Natural killer cell (primary cell): ENCODE measurements at regions not wholly inside any gene's neighbourhood (a gene's known extent, or its start where the extent isn't known, plus 50 kb on each side); places are given as distances from the start of the nearest gene placed in this dataset.
"Not testable (repeated sequence)": the region's sequence is repeated elsewhere in the genome, so short reads cannot be mapped to it uniquely, and the experiment has no call there.

Experiments
- ATAC-seq, 3 donors: fragments of 150-1000 bp in 2 of 3; fragments of 200-7000 bp in 1 of 3; cut with Tn5 transposase; 1 replicate in 1 of 3; 2 replicates in 2 of 3; pipeline ENCODE4 v1.10.0; 2021; ENCODE audit warnings: mild to moderate bottlenecking in 2 of 3, moderate library complexity in 2 of 3
- DNase-seq, 2 donors: peaks; one replicate each; pipeline versions ENCODE4 v3.0.0 to v3.0.0-alpha.2; 2013 to 2021; ENCODE audit warnings: mixed read lengths in 1 of 2
- H3K27ac ChIP-seq: one replicate; pipeline ENCODE4 v1.5.1; 2013; ENCODE audit warnings: mild to moderate bottlenecking, low read length
- H3K27me3 ChIP-seq: one replicate; pipeline ENCODE4 v1.6.1; 2013; ENCODE audit warnings: low read length; ENCODE audit not compliant: control insufficient read depth, insufficient read depth
- H3K36me3 ChIP-seq: one replicate; pipeline ENCODE4 v1.6.1; 2013; ENCODE audit warnings: low read length; ENCODE audit not compliant: control insufficient read depth, insufficient read depth
- H3K4me1 ChIP-seq: one replicate; pipeline ENCODE4 v1.6.1; 2013; ENCODE audit warnings: low read length; ENCODE audit not compliant: control insufficient read depth, insufficient read depth
- H3K4me3 ChIP-seq: one replicate; pipeline ENCODE4 v1.5.1; 2013; ENCODE audit warnings: low read length
- H3K9me3 ChIP-seq: one replicate; pipeline ENCODE4 v1.6.1; 2013; ENCODE audit warnings: low read length; ENCODE audit not compliant: control insufficient read depth, insufficient read depth
- H3K27ac Mint-ChIP-seq, 2 donors: one replicate each; pipeline ENCODE4 v1.8.0; 2022; ENCODE audit warnings: mild to moderate bottlenecking in 2 of 2, mixed read lengths in 2 of 2, moderate library complexity in 1 of 2
- H3K27me3 Mint-ChIP-seq, 2 donors: one replicate each; pipeline ENCODE4 v1.8.0; 2022; ENCODE audit warnings: low read depth in 2 of 2, mixed read lengths in 2 of 2
- H3K36me3 Mint-ChIP-seq: one replicate; pipeline ENCODE4 v1.8.0; 2022; ENCODE audit warnings: mixed read lengths
- H3K4me1 Mint-ChIP-seq, 2 donors: one replicate each; pipeline ENCODE4 v1.8.0; 2022; ENCODE audit warnings: mixed read lengths in 2 of 2
- H3K4me3 Mint-ChIP-seq: one replicate; pipeline ENCODE4 v1.8.0; 2022; ENCODE audit warnings: mild to moderate bottlenecking, moderate library complexity, mixed read lengths
- H3K9me3 Mint-ChIP-seq, 2 donors: one replicate each; pipeline ENCODE4 v1.8.0; 2022; ENCODE audit warnings: mixed read lengths in 2 of 2
- WGBS: methylation state at CpG from one replicate; pipeline ENCODE4 v1.1.7; 2013; ENCODE audit warnings: missing lambda C conversion rate; ENCODE audit not compliant: insufficient coverage; 5-methylcytosine and 5-hydroxymethylcytosine counted together
- intact Hi-C: fragments of 100-400 bp; cut with micrococcal nuclease; formaldehyde crosslinking; loops from one replicate; pipeline ENCODE4 v1.14.2; 2022
- TF ChIP-seq, protein P1 (sequence below): fragments of 200-600 bp; IDR thresholded peaks from one replicate; pipeline ENCODE4 v1.8.0; 2022; ENCODE audit warnings: antibody characterized with exemption

DNA sequence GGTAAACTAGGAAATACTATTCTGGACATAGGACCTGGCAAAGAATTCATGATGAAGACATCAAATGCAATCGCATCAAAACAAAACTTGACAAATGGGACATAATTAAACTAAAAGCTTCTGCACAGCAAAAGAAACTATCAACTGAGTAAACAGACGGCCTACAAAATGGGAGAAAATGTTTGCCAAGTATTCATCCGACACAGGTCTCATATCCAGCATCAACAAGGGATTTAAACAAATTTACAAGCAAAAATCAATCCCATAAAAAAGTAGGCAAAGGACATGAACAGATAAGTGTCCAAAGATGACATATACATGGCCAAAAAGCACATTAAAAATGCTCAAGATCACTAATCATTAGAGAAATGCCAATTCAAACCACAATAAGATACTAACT is 1088.9 kb downstream of the NAALADL2 start:
- 80% methylated on average over 3 of the region's 3 CpGs for WGBS
- H3K4me3 ChIP-seq, result no peak overlapping the region
- DNase-seq (no peak), ATAC-seq (no peak)
- H3K27me3 ChIP-seq, result no peaks in the 10 kb centered on the region
- no peak overlapping the region for H3K27ac ChIP-seq
- H3K36me3 ChIP-seq, result no peaks in the 10 kb centered on the region
- H3K4me3 Mint-ChIP-seq, result no peak overlapping the region
- TF ChIP-seq, protein P1, sequence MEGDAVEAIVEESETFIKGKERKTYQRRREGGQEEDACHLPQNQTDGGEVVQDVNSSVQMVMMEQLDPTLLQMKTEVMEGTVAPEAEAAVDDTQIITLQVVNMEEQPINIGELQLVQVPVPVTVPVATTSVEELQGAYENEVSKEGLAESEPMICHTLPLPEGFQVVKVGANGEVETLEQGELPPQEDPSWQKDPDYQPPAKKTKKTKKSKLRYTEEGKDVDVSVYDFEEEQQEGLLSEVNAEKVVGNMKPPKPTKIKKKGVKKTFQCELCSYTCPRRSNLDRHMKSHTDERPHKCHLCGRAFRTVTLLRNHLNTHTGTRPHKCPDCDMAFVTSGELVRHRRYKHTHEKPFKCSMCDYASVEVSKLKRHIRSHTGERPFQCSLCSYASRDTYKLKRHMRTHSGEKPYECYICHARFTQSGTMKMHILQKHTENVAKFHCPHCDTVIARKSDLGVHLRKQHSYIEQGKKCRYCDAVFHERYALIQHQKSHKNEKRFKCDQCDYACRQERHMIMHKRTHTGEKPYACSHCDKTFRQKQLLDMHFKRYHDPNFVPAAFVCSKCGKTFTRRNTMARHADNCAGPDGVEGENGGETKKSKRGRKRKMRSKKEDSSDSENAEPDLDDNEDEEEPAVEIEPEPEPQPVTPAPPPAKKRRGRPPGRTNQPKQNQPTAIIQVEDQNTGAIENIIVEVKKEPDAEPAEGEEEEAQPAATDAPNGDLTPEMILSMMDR, result no peak
- H3K27me3 Mint-ChIP-seq, result no peaks in the 10 kb centered on the region
- H3K27ac Mint-ChIP-seq, result no peak overlapping the region
- peaks cover 13% of the 10 kb centered on the region for H3K36me3 Mint-ChIP-seq
- no peaks in the 10 kb centered on the region for H3K4me1 Mint-ChIP-seq
- no peaks in the 10 kb centered on the region for H3K9me3 ChIP-seq
- intact Hi-C loops, result no loop called here
- H3K4me1 ChIP-seq, result no peaks in the 10 kb centered on the region
- peaks cover 11 to 21% of the 10 kb centered on the region in 2 donors for H3K9me3 Mint-ChIP-seq

DNA sequence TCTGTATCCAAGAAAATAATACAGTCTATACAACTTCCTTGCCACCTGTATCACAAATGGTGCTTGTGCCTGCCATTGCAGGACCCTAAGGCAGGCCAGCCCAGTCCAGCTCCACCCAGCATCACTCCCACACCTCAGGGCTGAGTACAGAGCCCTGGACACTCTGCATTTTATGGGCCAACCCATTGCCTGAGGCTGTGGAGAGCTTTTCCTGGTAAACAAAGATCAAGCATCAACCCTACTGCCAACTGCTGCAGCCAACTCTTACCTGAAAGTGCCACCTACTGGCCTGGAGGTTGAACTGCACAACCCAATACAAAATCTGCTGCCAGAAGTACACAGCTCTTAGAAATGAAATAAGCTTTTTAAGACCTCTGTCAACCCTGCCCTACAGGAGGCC is 1082.2 kb downstream of the NAALADL2 start:
- ATAC-seq, result no peak
- no peak overlapping the region for H3K27ac ChIP-seq
- H3K9me3 ChIP-seq, result peaks cover 13% of the 10 kb centered on the region
- no peak for DNase-seq
- intact Hi-C loops, result no loop called here
- peaks cover 13% of the 10 kb centered on the region for H3K36me3 Mint-ChIP-seq
- H3K4me1 Mint-ChIP-seq, result no peaks in the 10 kb centered on the region
- no peaks in the 10 kb centered on the region for H3K4me1 ChIP-seq
- H3K27ac Mint-ChIP-seq, result no peak overlapping the region
- H3K4me3 Mint-ChIP-seq, result no peak overlapping the region
- no peaks in the 10 kb centered on the region for H3K36me3 ChIP-seq
- no peaks in the 10 kb centered on the region for H3K27me3 Mint-ChIP-seq
- no peaks in the 10 kb centered on the region for H3K27me3 ChIP-seq
- no peak overlapping the region for H3K4me3 ChIP-seq
- H3K9me3 Mint-ChIP-seq, result peaks cover 14 to 23% of the 10 kb centered on the region in 2 donors
- TF ChIP-seq, protein P1, result no peak

DNA sequence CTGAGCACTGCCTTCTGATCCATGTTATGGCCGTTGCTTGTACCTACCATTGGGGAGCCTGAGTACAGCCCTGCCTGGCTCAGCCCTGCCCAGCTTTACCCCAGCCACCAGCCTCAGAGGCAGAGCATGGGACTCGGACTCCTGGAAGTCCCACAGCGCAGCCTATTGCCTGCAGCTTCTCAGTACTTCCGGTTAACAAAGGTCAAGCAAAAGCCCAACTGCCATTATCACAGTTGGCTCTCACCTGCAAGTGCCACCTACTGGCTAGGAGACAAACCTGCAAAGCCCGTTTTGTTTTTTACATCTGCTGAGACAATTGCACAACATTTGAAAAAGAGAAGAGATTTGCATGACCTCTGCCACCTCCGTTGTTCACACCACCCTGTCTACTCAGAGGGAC is 1081.7 kb downstream of the NAALADL2 start:
- intact Hi-C loops, result no loop called here
- Mint-ChIP-seq H3K27ac (no peak overlapping the region), H3K27me3 (no peaks in the 10 kb centered on the region), H3K9me3 (peaks cover 13 to 21% of the 10 kb centered on the region in 2 donors), H3K4me3 (no peak overlapping the region), H3K4me1 (no peaks in the 10 kb centered on the region), H3K36me3 (peaks cover 13% of the 10 kb centered on the region)
- WGBS, result 89% methylated on average over 6 of the region's 6 CpGs
- Histone ChIP-seq H3K4me1 (no peaks in the 10 kb centered on the region), H3K27me3 (no peaks in the 10 kb centered on the region), H3K36me3 (no peaks in the 10 kb centered on the region), H3K4me3 (no peak overlapping the region), H3K27ac (no peak overlapping the region), H3K9me3 (peaks cover 17% of the 10 kb centered on the region)
- DNase-seq (no peak), ATAC-seq (no peak)
- TF ChIP-seq, protein P1, result no peak

- no peak for DNase-seq
- WGBS, result 97% methylated on average over 5 of the region's 5 CpGs
- no peaks in the 10 kb centered on the region for H3K27me3 ChIP-seq
- TF ChIP-seq, protein P1, result no peak
- intact Hi-C loops, result no loop called here
- Mint-ChIP-seq H3K27ac (no peak overlapping the region), H3K4me3 (no peak overlapping the region), H3K9me3 (peaks cover 17 to 21% of the 10 kb centered on the region in 2 donors), H3K27me3 (no peaks in the 10 kb centered on the region), H3K4me1 (no peaks in the 10 kb centered on the region), H3K36me3 (peaks cover 13% of the 10 kb centered on the region)
- no peak overlapping the region for H3K4me3 ChIP-seq
- H3K4me1 ChIP-seq, result no peaks in the 10 kb centered on the region
- no peaks in the 10 kb centered on the region for H3K36me3 ChIP-seq
- no peak for ATAC-seq
- peaks cover 18% of the 10 kb centered on the region for H3K9me3 ChIP-seq
- no peak overlapping the region for H3K27ac ChIP-seq
Observed at GRCh38 chr3:175940243-175940642, 1081.1 kb downstream of the NAALADL2 start.

- H3K9me3 Mint-ChIP-seq, result peaks cover 19 to 28% of the 10 kb centered on the region in 2 donors
- H3K36me3 ChIP-seq, DNase-seq, H3K4me3 ChIP-seq, H3K27ac ChIP-seq, H3K27me3 Mint-ChIP-seq, intact Hi-C loops, H3K27ac Mint-ChIP-seq, ATAC-seq, H3K27me3 ChIP-seq, H3K4me1 Mint-ChIP-seq, H3K4me3 Mint-ChIP-seq, H3K4me1 ChIP-seq: not testable (repeated sequence)
- WGBS, result 90% methylated on average over 22 of the region's 22 CpGs
- peaks cover 18% of the 10 kb centered on the region for H3K9me3 ChIP-seq
- peaks cover 10% of the 10 kb centered on the region for H3K36me3 Mint-ChIP-seq
Observed at GRCh38 chr3:175937367-175937766, 1078.2 kb downstream of the NAALADL2 start.
